CD14-positive monocyte (primary cell): ENCODE measurements at regions not wholly inside any gene's neighbourhood (a gene's known extent, or its start where the extent isn't known, plus 50 kb on each side); places are given as distances from the start of the nearest gene placed in this dataset.

Experiments used
- DNase-seq, 3 donors: peaks; one replicate each; pipeline ENCODE4 v3.0.0-alpha.2; 2011 to 2022
- H2AFZ ChIP-seq: 2 replicates; pipeline ENCODE4 v1.6.0; 2012; ENCODE audit warnings: mild to moderate bottlenecking, low read depth, low read length, inconsistent platforms; ENCODE audit not compliant: insufficient read depth, poor library complexity, severe bottlenecking
- H3K27ac ChIP-seq, 2 donors: 1 replicate in 1 of 2; 2 replicates in 1 of 2; pipeline ENCODE4 v1.5.1; 2012 to 2013; ENCODE audit warnings: low read length in 2 of 2, control low read depth in 1 of 2, inconsistent platforms in 1 of 2, low read depth in 1 of 2, mild to moderate bottlenecking in 1 of 2
- H3K27me3 ChIP-seq, 2 donors: one replicate each; pipeline versions ENCODE4 v1.6.0 to v1.6.1; 2011 to 2013; ENCODE audit warnings: low read length in 2 of 2; ENCODE audit not compliant: control insufficient read depth in 2 of 2, insufficient read depth in 2 of 2
- H3K36me3 ChIP-seq, 2 donors: replicated peaks in 1 of 2; 1 replicate in 1 of 2; 2 replicates in 1 of 2; pipeline versions ENCODE4 v1.5.1 to v1.6.1; 2012 to 2013; ENCODE audit warnings: low read length in 2 of 2, control low read depth in 1 of 2, inconsistent platforms in 1 of 2, mild to moderate bottlenecking in 1 of 2; ENCODE audit not compliant: insufficient read depth in 2 of 2, control insufficient read depth in 1 of 2
- H3K4me1 ChIP-seq, 2 donors: 1 replicate in 1 of 2; 2 replicates in 1 of 2; pipeline versions ENCODE4 v1.5.1 to v1.6.1; 2012 to 2013; ENCODE audit warnings: low read length in 2 of 2, control low read depth in 1 of 2, inconsistent platforms in 1 of 2, mild to moderate bottlenecking in 1 of 2, moderate library complexity in 1 of 2; ENCODE audit not compliant: insufficient read depth in 2 of 2, control insufficient read depth in 1 of 2
- H3K4me2 ChIP-seq: replicated peaks from 2 replicates; pipeline ENCODE3; 2012; ENCODE audit warnings: low read length, moderate library complexity, mild to moderate bottlenecking; ENCODE audit not compliant: poor library complexity, severe bottlenecking; ENCODE audit errors: extremely low read depth
- H3K4me3 ChIP-seq, 3 experiments: fragments of 200-600 bp in 1 of 3; sonication (generic) in 1 of 3; replicated peaks in 1 of 3; 1 replicate in 2 of 3; 2 replicates in 1 of 3; pipeline ENCODE4 v1.5.1; 2011 to 2013; ENCODE audit warnings: low read length in 3 of 3, mild to moderate bottlenecking in 3 of 3, control low read depth in 2 of 3, low read depth in 2 of 3, inconsistent platforms in 1 of 3, moderate library complexity in 1 of 3
- H3K79me2 ChIP-seq: 2 replicates; pipeline ENCODE4 v1.6.0; 2012; ENCODE audit warnings: mild to moderate bottlenecking, control low read depth, inconsistent platforms, low read length, moderate library complexity; ENCODE audit not compliant: insufficient read depth
- H3K9ac ChIP-seq: 2 replicates; pipeline ENCODE4 v1.6.0; 2017; ENCODE audit warnings: low read length, mild to moderate bottlenecking; ENCODE audit not compliant: insufficient read depth, poor library complexity, severe bottlenecking
- H3K9me3 ChIP-seq, 2 donors: replicated peaks in 1 of 2; 1 replicate in 1 of 2; 2 replicates in 1 of 2; pipeline versions ENCODE4 v1.5.1 to v1.6.1; 2012 to 2013; ENCODE audit warnings: low read length in 2 of 2, control low read depth in 1 of 2; ENCODE audit not compliant: control insufficient read depth in 1 of 2, insufficient read depth in 1 of 2
- H4K20me1 ChIP-seq: 2 replicates; pipeline ENCODE4 v1.6.0; 2012; ENCODE audit warnings: mild to moderate bottlenecking, low read length, control low read depth, moderate library complexity; ENCODE audit not compliant: insufficient read depth
- H3K27ac Mint-ChIP-seq, 7 donors: one replicate each; pipeline ENCODE4 v1.8.0; 2020; ENCODE audit warnings: mild to moderate bottlenecking in 7 of 7, mixed read lengths in 7 of 7, moderate library complexity in 6 of 7, inconsistent platforms in 2 of 7
- H3K27me3 Mint-ChIP-seq, 3 donors: one replicate each; pipeline ENCODE4 v1.8.0; 2021 to 2022; ENCODE audit warnings: low read depth in 3 of 3, mild to moderate bottlenecking in 3 of 3, mixed read lengths in 3 of 3, moderate library complexity in 3 of 3, inconsistent platforms in 1 of 3
- H3K36me3 Mint-ChIP-seq, 2 donors: one replicate each; pipeline ENCODE4 v1.8.0; 2020; ENCODE audit warnings: mixed read lengths in 2 of 2, inconsistent platforms in 1 of 2, mild to moderate bottlenecking in 1 of 2
- H3K4me1 Mint-ChIP-seq: one replicate; pipeline ENCODE4 v1.8.0; 2020; ENCODE audit warnings: mild to moderate bottlenecking, mixed read lengths
- H3K4me3 Mint-ChIP-seq, 2 donors: one replicate each; pipeline ENCODE4 v1.8.0; 2020; ENCODE audit warnings: mild to moderate bottlenecking in 2 of 2, mixed read lengths in 2 of 2, moderate library complexity in 1 of 2
- H3K9me3 Mint-ChIP-seq, 7 donors: one replicate each; pipeline ENCODE4 v1.8.0; 2020 to 2022; ENCODE audit warnings: mixed read lengths in 7 of 7, mild to moderate bottlenecking in 6 of 7, moderate library complexity in 6 of 7, inconsistent platforms in 2 of 7
- WGBS: methylation state at CpG from one replicate; pipeline ENCODE4 v1.1.5; 2013; ENCODE audit warnings: missing lambda C conversion rate; ENCODE audit not compliant: insufficient coverage; 5-methylcytosine and 5-hydroxymethylcytosine counted together
- intact Hi-C, 2 donors: fragments of 100-400 bp; cut with micrococcal nuclease; formaldehyde crosslinking; loops; one replicate each; pipeline versions ENCODE4 v1.15.0 to v1.15.1; 2023
- TF ChIP-seq, protein P1 (sequence below): fragments of 200-600 bp; IDR thresholded peaks from one replicate; pipeline ENCODE4 v1.8.0; 2022; ENCODE audit warnings: antibody characterized with exemption, mild to moderate bottlenecking

DNA sequence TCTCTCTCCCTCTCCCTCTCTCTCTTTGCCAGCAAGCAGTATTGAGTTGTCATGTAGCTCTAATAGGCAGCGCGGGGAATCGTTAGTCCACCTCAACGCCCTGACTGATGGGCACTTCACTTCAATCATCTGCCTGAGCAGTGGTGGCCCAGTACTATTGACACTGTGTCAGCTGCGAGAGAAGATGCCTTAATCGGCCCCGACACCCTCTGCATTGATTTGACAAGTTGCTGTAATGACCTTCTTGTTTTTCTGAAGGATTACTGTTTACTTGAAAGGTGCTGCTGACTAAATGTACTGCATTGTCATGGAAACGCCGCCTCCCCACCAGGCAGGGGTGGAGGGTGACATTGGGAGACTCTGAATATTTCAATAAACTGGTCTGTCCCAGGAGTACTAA, 913.8 kb downstream of the KCNMA1 start:
- no peak overlapping the region for H3K9ac ChIP-seq
- no peaks in the 10 kb centered on the region for H4K20me1 ChIP-seq
- no peaks in the 10 kb centered on the region for H3K4me1 ChIP-seq
- no peaks in the 10 kb centered on the region for H3K36me3 ChIP-seq
- Mint-ChIP-seq H3K36me3 (no peaks in the 10 kb centered on the region), H3K9me3 (peaks cover 0 to 4% (median 2%) of the 10 kb centered on the region in 7 donors), H3K27me3 (peaks cover 0 to 4% (median 3%) of the 10 kb centered on the region in 3 donors), H3K27ac (no peak overlapping the region), H3K4me3 (no peak overlapping the region), H3K4me1 (no peaks in the 10 kb centered on the region)
- H2AFZ ChIP-seq, result no peak overlapping the region
- no peak overlapping the region for H3K27ac ChIP-seq
- TF ChIP-seq, protein P1, sequence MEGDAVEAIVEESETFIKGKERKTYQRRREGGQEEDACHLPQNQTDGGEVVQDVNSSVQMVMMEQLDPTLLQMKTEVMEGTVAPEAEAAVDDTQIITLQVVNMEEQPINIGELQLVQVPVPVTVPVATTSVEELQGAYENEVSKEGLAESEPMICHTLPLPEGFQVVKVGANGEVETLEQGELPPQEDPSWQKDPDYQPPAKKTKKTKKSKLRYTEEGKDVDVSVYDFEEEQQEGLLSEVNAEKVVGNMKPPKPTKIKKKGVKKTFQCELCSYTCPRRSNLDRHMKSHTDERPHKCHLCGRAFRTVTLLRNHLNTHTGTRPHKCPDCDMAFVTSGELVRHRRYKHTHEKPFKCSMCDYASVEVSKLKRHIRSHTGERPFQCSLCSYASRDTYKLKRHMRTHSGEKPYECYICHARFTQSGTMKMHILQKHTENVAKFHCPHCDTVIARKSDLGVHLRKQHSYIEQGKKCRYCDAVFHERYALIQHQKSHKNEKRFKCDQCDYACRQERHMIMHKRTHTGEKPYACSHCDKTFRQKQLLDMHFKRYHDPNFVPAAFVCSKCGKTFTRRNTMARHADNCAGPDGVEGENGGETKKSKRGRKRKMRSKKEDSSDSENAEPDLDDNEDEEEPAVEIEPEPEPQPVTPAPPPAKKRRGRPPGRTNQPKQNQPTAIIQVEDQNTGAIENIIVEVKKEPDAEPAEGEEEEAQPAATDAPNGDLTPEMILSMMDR, result no peak
- WGBS, result 93% methylated on average over 5 of the region's 9 CpGs
- no peak for DNase-seq
- no peaks in the 10 kb centered on the region for H3K79me2 ChIP-seq
- intact Hi-C loops, result no loop called here
- no peak overlapping the region for H3K4me3 ChIP-seq
- H3K4me2 ChIP-seq, result no peak overlapping the region
- H3K9me3 ChIP-seq, result no peaks in the 10 kb centered on the region
- no peaks in the 10 kb centered on the region for H3K27me3 ChIP-seq

DNA sequence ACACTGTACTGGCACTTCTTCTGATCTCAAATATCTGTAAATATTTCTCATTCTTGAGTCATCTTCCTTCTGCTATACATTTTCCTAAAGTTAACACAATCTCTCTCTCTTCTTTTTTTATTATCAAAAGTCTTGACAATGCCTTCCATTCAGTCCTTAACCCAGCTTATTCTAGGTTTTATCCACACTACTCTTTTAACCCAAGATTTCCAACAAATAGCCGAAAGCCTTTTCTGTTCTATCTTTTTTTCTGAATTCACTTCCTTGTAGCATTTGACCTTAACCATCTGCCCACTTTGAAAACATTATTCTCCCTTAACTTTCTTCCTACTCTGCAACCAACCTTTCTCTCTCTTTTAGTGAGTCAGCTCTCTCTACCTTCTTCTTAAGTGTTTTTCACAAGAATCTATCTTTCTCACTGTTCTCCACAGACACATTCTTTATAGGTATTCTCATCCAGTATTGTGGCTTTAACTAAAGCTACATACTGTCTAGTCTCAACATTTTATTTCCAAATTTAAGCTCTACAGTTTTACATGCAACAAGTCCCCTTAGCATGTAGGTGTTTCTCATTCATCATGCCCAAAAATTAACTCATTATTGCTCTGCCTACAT, 915.6 kb downstream of the KCNMA1 start:
- no peaks in the 10 kb centered on the region for H3K36me3 ChIP-seq
- H3K4me3 Mint-ChIP-seq, result no peak overlapping the region
- H3K9me3 Mint-ChIP-seq, result peaks cover 0 to 2% (median 0%) of the 10 kb centered on the region in 7 donors
- WGBS, result 71% methylated on average over 1 of the region's 1 CpG
- no peaks in the 10 kb centered on the region for H3K79me2 ChIP-seq
- DNase-seq, result no peak
- no peak overlapping the region for H3K9ac ChIP-seq
- H3K27ac Mint-ChIP-seq, result no peak overlapping the region
- no peaks in the 10 kb centered on the region for H3K4me1 ChIP-seq
- H4K20me1 ChIP-seq, result no peaks in the 10 kb centered on the region
- TF ChIP-seq, protein P1, result no peak
- no peaks in the 10 kb centered on the region for H3K27me3 ChIP-seq
- H2AFZ ChIP-seq, result no peak overlapping the region
- H3K4me2 ChIP-seq, result no peak overlapping the region
- H3K9me3 ChIP-seq, result no peaks in the 10 kb centered on the region
- intact Hi-C loops, result no loop called here
- peaks cover 0 to 5% (median 0%) of the 10 kb centered on the region in 3 donors for H3K27me3 Mint-ChIP-seq
- H3K4me3 ChIP-seq, result no peak overlapping the region
- no peaks in the 10 kb centered on the region for H3K36me3 Mint-ChIP-seq
- no peaks in the 10 kb centered on the region for H3K4me1 Mint-ChIP-seq
- no peak overlapping the region for H3K27ac ChIP-seq
